ENCODE measurements at regions not wholly inside any gene's neighbourhood (a gene's known extent, or its start where the extent isn't known, plus 50 kb on each side); places are given as distances from the start of the nearest gene placed in this dataset.

DNA sequence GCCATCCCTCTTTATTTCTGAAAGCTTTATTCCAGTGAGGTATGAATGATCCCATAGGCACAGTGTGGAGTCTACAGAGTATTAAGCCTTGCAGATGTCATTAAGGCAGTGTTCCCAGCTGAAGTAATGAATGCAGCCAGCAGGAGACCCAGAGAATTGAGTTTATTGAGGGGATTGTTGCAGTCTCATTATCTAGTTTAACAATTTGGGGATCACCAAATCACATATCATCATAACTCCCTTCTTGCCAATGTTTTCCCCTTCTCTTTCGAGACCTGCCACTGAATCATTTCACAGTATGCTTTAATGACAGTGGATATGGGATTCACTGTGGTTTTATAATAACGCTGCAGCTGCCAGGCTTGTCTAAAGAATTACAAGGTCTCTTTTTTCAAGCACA, 249.3 kb upstream of the FSHR start (continued):
- TF ChIP-seq, protein P1, sequence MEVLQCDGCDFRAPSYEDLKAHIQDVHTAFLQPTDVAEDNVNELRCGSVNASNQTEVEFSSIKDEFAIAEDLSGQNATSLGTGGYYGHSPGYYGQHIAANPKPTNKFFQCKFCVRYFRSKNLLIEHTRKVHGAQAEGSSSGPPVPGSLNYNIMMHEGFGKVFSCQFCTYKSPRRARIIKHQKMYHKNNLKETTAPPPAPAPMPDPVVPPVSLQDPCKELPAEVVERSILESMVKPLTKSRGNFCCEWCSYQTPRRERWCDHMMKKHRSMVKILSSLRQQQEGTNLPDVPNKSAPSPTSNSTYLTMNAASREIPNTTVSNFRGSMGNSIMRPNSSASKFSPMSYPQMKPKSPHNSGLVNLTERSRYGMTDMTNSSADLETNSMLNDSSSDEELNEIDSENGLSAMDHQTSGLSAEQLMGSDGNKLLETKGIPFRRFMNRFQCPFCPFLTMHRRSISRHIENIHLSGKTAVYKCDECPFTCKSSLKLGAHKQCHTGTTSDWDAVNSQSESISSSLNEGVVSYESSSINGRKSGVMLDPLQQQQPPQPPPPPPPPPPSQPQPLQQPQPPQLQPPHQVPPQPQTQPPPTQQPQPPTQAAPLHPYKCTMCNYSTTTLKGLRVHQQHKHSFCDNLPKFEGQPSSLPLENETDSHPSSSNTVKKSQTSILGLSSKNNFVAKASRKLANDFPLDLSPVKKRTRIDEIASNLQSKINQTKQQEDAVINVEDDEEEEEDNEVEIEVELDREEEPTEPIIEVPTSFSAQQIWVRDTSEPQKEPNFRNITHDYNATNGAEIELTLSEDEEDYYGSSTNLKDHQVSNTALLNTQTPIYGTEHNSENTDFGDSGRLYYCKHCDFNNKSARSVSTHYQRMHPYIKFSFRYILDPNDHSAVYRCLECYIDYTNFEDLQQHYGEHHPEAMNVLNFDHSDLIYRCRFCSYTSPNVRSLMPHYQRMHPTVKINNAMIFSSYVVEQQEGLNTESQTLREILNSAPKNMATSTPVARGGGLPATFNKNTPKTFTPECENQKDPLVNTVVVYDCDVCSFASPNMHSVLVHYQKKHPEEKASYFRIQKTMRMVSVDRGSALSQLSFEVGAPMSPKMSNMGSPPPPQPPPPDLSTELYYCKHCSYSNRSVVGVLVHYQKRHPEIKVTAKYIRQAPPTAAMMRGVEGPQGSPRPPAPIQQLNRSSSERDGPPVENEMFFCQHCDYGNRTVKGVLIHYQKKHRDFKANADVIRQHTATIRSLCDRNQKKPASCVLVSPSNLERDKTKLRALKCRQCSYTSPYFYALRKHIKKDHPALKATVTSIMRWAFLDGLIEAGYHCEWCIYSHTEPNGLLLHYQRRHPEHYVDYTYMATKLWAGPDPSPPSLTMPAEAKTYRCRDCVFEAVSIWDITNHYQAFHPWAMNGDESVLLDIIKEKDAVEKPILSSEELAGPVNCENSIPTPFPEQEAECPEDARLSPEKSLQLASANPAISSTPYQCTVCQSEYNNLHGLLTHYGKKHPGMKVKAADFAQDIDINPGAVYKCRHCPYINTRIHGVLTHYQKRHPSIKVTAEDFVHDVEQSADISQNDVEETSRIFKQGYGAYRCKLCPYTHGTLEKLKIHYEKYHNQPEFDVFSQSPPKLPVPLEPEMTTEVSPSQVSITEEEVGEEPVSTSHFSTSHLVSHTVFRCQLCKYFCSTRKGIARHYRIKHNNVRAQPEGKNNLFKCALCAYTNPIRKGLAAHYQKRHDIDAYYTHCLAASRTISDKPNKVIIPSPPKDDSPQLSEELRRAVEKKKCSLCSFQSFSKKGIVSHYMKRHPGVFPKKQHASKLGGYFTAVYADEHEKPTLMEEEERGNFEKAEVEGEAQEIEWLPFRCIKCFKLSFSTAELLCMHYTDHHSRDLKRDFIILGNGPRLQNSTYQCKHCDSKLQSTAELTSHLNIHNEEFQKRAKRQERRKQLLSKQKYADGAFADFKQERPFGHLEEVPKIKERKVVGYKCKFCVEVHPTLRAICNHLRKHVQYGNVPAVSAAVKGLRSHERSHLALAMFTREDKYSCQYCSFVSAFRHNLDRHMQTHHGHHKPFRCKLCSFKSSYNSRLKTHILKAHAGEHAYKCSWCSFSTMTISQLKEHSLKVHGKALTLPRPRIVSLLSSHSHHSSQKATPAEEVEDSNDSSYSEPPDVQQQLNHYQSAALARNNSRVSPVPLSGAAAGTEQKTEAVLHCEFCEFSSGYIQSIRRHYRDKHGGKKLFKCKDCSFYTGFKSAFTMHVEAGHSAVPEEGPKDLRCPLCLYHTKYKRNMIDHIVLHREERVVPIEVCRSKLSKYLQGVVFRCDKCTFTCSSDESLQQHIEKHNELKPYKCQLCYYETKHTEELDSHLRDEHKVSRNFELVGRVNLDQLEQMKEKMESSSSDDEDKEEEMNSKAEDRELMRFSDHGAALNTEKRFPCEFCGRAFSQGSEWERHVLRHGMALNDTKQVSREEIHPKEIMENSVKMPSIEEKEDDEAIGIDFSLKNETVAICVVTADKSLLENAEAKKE (CRISPR knock-in tag; IDR thresholded peaks at IDR 0.05): no peak
- TF ChIP-seq, protein P2, sequence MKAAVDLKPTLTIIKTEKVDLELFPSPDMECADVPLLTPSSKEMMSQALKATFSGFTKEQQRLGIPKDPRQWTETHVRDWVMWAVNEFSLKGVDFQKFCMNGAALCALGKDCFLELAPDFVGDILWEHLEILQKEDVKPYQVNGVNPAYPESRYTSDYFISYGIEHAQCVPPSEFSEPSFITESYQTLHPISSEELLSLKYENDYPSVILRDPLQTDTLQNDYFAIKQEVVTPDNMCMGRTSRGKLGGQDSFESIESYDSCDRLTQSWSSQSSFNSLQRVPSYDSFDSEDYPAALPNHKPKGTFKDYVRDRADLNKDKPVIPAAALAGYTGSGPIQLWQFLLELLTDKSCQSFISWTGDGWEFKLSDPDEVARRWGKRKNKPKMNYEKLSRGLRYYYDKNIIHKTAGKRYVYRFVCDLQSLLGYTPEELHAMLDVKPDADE (IDR thresholded peaks at IDR 0.05): no peak
- TF ChIP-seq, protein P3, sequence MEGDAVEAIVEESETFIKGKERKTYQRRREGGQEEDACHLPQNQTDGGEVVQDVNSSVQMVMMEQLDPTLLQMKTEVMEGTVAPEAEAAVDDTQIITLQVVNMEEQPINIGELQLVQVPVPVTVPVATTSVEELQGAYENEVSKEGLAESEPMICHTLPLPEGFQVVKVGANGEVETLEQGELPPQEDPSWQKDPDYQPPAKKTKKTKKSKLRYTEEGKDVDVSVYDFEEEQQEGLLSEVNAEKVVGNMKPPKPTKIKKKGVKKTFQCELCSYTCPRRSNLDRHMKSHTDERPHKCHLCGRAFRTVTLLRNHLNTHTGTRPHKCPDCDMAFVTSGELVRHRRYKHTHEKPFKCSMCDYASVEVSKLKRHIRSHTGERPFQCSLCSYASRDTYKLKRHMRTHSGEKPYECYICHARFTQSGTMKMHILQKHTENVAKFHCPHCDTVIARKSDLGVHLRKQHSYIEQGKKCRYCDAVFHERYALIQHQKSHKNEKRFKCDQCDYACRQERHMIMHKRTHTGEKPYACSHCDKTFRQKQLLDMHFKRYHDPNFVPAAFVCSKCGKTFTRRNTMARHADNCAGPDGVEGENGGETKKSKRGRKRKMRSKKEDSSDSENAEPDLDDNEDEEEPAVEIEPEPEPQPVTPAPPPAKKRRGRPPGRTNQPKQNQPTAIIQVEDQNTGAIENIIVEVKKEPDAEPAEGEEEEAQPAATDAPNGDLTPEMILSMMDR (conservative IDR thresholded peaks at IDR 0.05; ENCODE audit: low read depth in 2 of 2): no peak
- TF ChIP-seq EZH2 (IDR thresholded peaks at IDR 0.05; ENCODE audit: low read depth, unreplicated experiment): no peak
- TF ChIP-seq POLR2AphosphoS5 (IDR thresholded peaks at IDR 0.05; ENCODE audit: low read depth): no peak
- TF ChIP-seq STAT1 (IDR thresholded peaks at IDR 0.05; ENCODE audit: unreplicated experiment): no peak

DNA sequence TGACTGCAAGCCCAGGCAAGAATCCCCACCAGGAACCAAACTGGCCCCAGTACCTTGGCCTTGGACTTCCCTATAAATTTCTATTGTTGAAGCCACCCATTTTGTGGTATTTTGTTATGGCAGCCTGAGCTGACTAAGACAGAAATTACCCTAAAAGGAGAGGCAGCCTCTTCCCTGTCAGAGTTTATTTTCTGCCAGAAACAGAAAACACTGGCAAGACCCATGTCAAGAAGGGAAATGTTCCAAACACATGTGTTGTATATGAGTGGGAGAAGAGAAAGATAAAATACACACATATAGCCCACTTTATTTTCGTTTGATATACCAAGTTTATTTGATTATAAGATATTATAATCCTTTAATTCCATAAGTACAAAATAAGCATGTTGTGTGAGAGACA, 225.1 kb upstream of the FSHR start:
- Mint-ChIP-seq H3K9me3 (no peaks in the 10 kb centered on the region), H3K4me3 (no peak overlapping the region), H3K27me3 (ENCODE audit: insufficient read depth, low read depth, poor library complexity) (no peaks in the 10 kb centered on the region), H3K4me1 (peaks cover 10% of the 10 kb centered on the region), H3K36me3 (ENCODE audit: low read depth) (no peaks in the 10 kb centered on the region), H3K27ac (no peak overlapping the region)
- Histone ChIP-seq H3F3A (replicated peaks; ENCODE audit: low read depth) (no peaks in the 10 kb centered on the region), H3K4me3 (no peak overlapping the region), H3K27ac (ENCODE audit: low read depth) (no peak overlapping the region), H2AFZ (0 out of 2 replicates have a peak overlapping the region, but pooled peaks have one; percentile 38), H3K79me2 (replicated peaks; ENCODE audit: insufficient read depth) (no peaks in the 10 kb centered on the region), H3K4me1 (ENCODE audit: insufficient read depth) (0 out of 2 replicates have a peak, but pooled peaks cover 4% of the 10 kb centered on the region), H3K4me2 (no peak overlapping the region), H3K9me2 (ENCODE audit: insufficient read depth) (0 out of 2 replicates have a peak, but pooled peaks cover 8% of the 10 kb centered on the region), H4K20me1 (replicated peaks; ENCODE audit: insufficient read depth) (no peaks in the 10 kb centered on the region), H3K36me3 (ENCODE audit: insufficient read depth) (no peaks in the 10 kb centered on the region), H3K27me3 (ENCODE audit: insufficient read depth) (no peaks in the 10 kb centered on the region)
- no peak for ATAC-seq
- no peak for DNase-seq (ENCODE audit: low spot score)
- TF ChIP-seq EZH2phosphoT487 (IDR thresholded peaks at IDR 0.05; ENCODE audit: unreplicated experiment): no peak
- no peak for TF ChIP-seq EZH2 (IDR thresholded peaks at IDR 0.05; ENCODE audit: low read depth, unreplicated experiment)

Measured in GM23338 (cell line).